Uterus (tissue), 2 donors: ENCODE measurements at regions not wholly inside any gene's neighbourhood (a gene's known extent, or its start where the extent isn't known, plus 50 kb on each side); places are given as distances from the start of the nearest gene placed in this dataset.

Source experiments
- CTCF ChIP-seq, 4 experiments: fragments of 200-600 bp in 2 of 4; fragments of 450-650 bp in 2 of 4; sonication (generic) in 2 of 4; IDR thresholded peaks; one replicate each; pipeline ENCODE4 v1.5.1; 2016 to 2019; ENCODE audit warnings: antibody characterized with exemption in 4 of 4, mild to moderate bottlenecking in 2 of 4, moderate library complexity in 1 of 4
- POLR2A ChIP-seq, 2 donors: fragments of 450-650 bp; IDR thresholded peaks; one replicate each; pipeline ENCODE4 v1.6.1; 2016; ENCODE audit warnings: antibody characterized with exemption in 2 of 2, mild to moderate bottlenecking in 1 of 2, moderate library complexity in 1 of 2

DNA sequence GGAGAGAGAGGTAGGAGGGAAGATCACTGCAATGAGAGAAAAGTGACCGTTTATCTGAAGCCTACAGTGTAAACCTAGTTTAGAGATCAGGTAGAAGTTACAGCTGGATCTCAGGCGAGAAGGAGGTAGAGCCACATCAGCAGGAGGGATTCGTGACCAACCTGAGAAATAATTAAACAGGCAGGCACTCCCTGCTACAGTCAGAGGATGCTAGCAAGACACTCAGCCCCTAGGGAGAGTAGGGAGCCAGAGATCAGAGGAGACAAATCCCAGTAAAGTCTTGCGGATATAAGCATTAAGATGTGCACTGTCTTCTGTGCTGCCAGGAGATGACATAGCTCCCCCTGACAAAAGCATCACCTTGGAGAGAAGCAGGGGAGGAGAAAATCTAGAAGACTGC lies 629.1 kb upstream of the SLC39A10 start:
- TF ChIP-seq CTCF (IDR thresholded peaks at IDR 0.05) (no peak), POLR2A (IDR thresholded peaks at IDR 0.05) (no peak)
